Spleen (tissue), 11 donors: ENCODE measurements at regions not wholly inside any gene's neighbourhood (a gene's known extent, or its start where the extent isn't known, plus 50 kb on each side); places are given as distances from the start of the nearest gene placed in this dataset.

ENCODE experiments used
- DNase-seq: peaks from one replicate; pipeline ENCODE4 v3.0.0-alpha.2; 2020
- H3K27ac ChIP-seq, 8 donors: fragments of 200-600 bp; sonication (generic) in 7 of 8; 1 replicate in 4 of 8; 2 replicates in 4 of 8; pipeline versions ENCODE4 v1.5.0 to v1.8.0; 2016 to 2021; ENCODE audit warnings: inconsistent platforms in 4 of 8, mild to moderate bottlenecking in 4 of 8, moderate library complexity in 1 of 8
- H3K27me3 ChIP-seq, 7 donors: fragments of 200-600 bp; sonication (generic) in 6 of 7; replicated peaks in 1 of 7; 1 replicate in 4 of 7; 2 replicates in 3 of 7; pipeline versions ENCODE4 v1.5.0 to v1.8.0; 2016 to 2021; ENCODE audit warnings: inconsistent platforms in 3 of 7, mild to moderate bottlenecking in 1 of 7
- H3K36me3 ChIP-seq, 6 donors: fragments of 200-600 bp; sonication (generic) in 5 of 6; 1 replicate in 4 of 6; 2 replicates in 2 of 6; pipeline versions ENCODE4 v1.5.0 to v1.8.0; 2016 to 2021; ENCODE audit warnings: inconsistent platforms in 2 of 6
- H3K4me1 ChIP-seq, 6 donors: fragments of 200-600 bp; sonication (generic) in 5 of 6; 1 replicate in 3 of 6; 2 replicates in 3 of 6; pipeline versions ENCODE4 v1.5.0 to v1.8.0; 2016 to 2021; ENCODE audit warnings: inconsistent platforms in 3 of 6
- H3K4me3 ChIP-seq, 8 donors: fragments of 200-600 bp; sonication (generic) in 7 of 8; 1 replicate in 4 of 8; 2 replicates in 4 of 8; pipeline versions ENCODE4 v1.5.0 to v1.8.0; 2016 to 2021; ENCODE audit warnings: inconsistent platforms in 4 of 8, mild to moderate bottlenecking in 4 of 8, moderate library complexity in 2 of 8
- H3K9me3 ChIP-seq, 8 donors: fragments of 200-600 bp; sonication (generic) in 7 of 8; 1 replicate in 4 of 8; 2 replicates in 4 of 8; pipeline versions ENCODE4 v1.5.0 to v1.8.0; 2016 to 2021; ENCODE audit warnings: inconsistent platforms in 4 of 8
- CTCF ChIP-seq, 11 experiments: fragments of 200-600 bp in 7 of 11; fragments of 450-650 bp in 4 of 11; sonication (generic) in 4 of 11; IDR thresholded peaks in 8 of 11; conservative IDR thresholded peaks in 3 of 11; 1 replicate in 7 of 11; 2 replicates in 4 of 11; pipeline versions ENCODE4 v1.4.0 to v1.8.0; 2016 to 2021; ENCODE audit warnings: antibody characterized with exemption in 11 of 11, inconsistent platforms in 4 of 11, mild to moderate bottlenecking in 1 of 11
- POLR2A ChIP-seq, 3 donors: fragments of 450-650 bp; IDR thresholded peaks; one replicate each; pipeline ENCODE4 v1.5.1; 2017; ENCODE audit warnings: antibody characterized with exemption in 3 of 3, mild to moderate bottlenecking in 1 of 3
- POLR2AphosphoS5 ChIP-seq, 3 donors: sonication (generic); formaldehyde crosslinking; IDR thresholded peaks; one replicate each; pipeline ENCODE4 v1.5.1; 2017; ENCODE audit warnings: antibody characterized with exemption in 3 of 3
- WGBS, 5 donors: extraction: QIAGEN DNeasy Blood & Tissue Kit in 3 of 5; methylation state at CpG; one replicate each; pipeline versions ENCODE4 v1.1.5 to v1.1.7; 2013 to 2018; 5-methylcytosine and 5-hydroxymethylcytosine counted together
- intact Hi-C: fragments of 100-400 bp; cut with DNase I; formaldehyde crosslinking; loops from one replicate; pipeline ENCODE4 v1.15.0; 2023; ENCODE audit warnings: low total_unique reads
- donor health status: healthy with polysubstance abuse.
- donor health status: DM: no; HTN: no; CAD: no; lungs with moderate emphysema.
- donor health status: DM: no; HTN: no; CAD: no.
- donor health status: Bipolar disorder and iron deficiency.
- donor health status: healthy.
- donor health status: DM: no; HTN: no; CAD: no.
- donor health status: DM: yes; HTN: yes; CAD: no.

- H3K4me3 ChIP-seq, result no peak overlapping the region
- H3K4me1 ChIP-seq, result no peaks in the 10 kb centered on the region
- H3K27me3 ChIP-seq, result no peaks in the 10 kb centered on the region
- TF ChIP-seq CTCF (IDR thresholded peaks at IDR 0.05 in 8 of 11, conservative IDR thresholded peaks at IDR 0.05 in 3 of 11) (no peak), POLR2A (IDR thresholded peaks at IDR 0.05) (no peak), POLR2AphosphoS5 (IDR thresholded peaks at IDR 0.05) (no peak)
- intact Hi-C loops, result loop anchor here (10.0 kb wide), 1 partner anchor 155 kb away; the partner anchor contains the start of gene NEDD4L
- peaks cover 0 to 29% (median 23%) of the 10 kb centered on the region in 8 donors for H3K9me3 ChIP-seq
- H3K36me3 ChIP-seq, result no peaks in the 10 kb centered on the region
- DNase-seq, result no peak
- H3K27ac ChIP-seq, result no peak overlapping the region
- 70 to 86% (median 74%) methylated on average over 1 of the region's 1 CpG for WGBS, 5 donors
Measured at GRCh38 chr18:57889841-57890240, 86.7 kb upstream of the ATP8B1 start.

- H3K4me1 ChIP-seq, result no peaks in the 10 kb centered on the region
- WGBS, 5 donors, result 85 to 94% (median 89%) methylated on average over 9 of the region's 9 CpGs
- H3K4me3 ChIP-seq, result no peak overlapping the region
- TF ChIP-seq POLR2AphosphoS5 (IDR thresholded peaks at IDR 0.05) (no peak), CTCF (IDR thresholded peaks at IDR 0.05 in 8 of 11, conservative IDR thresholded peaks at IDR 0.05 in 3 of 11) (no peak), POLR2A (IDR thresholded peaks at IDR 0.05) (no peak)
- no peaks in the 10 kb centered on the region for H3K27me3 ChIP-seq
- H3K27ac ChIP-seq, result no peak overlapping the region
- no peak for DNase-seq
- intact Hi-C loops, result loop anchor here (10.0 kb wide), 1 partner anchor 157 kb away; the partner anchor contains the start of gene NEDD4L
- H3K36me3 ChIP-seq, result no peaks in the 10 kb centered on the region
- H3K9me3 ChIP-seq, result peaks cover 0 to 29% (median 23%) of the 10 kb centered on the region in 8 donors
Measured at GRCh38 chr18:57887543-57888383, 84.6 kb upstream of the ATP8B1 start.

- 67 to 86% (median 70%) methylated on average over 1 of the region's 1 CpG for WGBS, 5 donors
- TF ChIP-seq POLR2AphosphoS5 (IDR thresholded peaks at IDR 0.05) (no peak), POLR2A (IDR thresholded peaks at IDR 0.05) (no peak)
- intact Hi-C loops, result loop anchor here (10.0 kb wide), 1 partner anchor 159 kb away; the partner anchor contains the start of gene NEDD4L
- Histone ChIP-seq H3K27ac (no peak overlapping the region), H3K27me3 (no peaks in the 10 kb centered on the region), H3K4me1 (peaks cover 0 to 7% (median 3%) of the 10 kb centered on the region in 6 donors), H3K36me3 (no peaks in the 10 kb centered on the region), H3K4me3 (no peak overlapping the region), H3K9me3 (peaks cover 0 to 28% (median 23%) of the 10 kb centered on the region in 8 donors)
- DNase-seq, result no peak
Measured at GRCh38 chr18:57885931-57886330, 82.8 kb upstream of the ATP8B1 start.

- Histone ChIP-seq H3K4me1 (peaks cover 0 to 7% (median 3%) of the 10 kb centered on the region in 6 donors), H3K9me3 (peaks cover 0 to 16% (median 12%) of the 10 kb centered on the region in 8 donors), H3K4me3 (no peak overlapping the region), H3K27me3 (no peaks in the 10 kb centered on the region), H3K36me3 (no peaks in the 10 kb centered on the region), H3K27ac (no peak overlapping the region)
- intact Hi-C loops, result loop anchor here (5.0 to 10.0 kb wide), 2 partner anchors 162 to 240 kb away; partner anchors contain the start of gene NEDD4L
- 66 to 82% (median 67%) methylated on average over 3 of the region's 3 CpGs for WGBS, 5 donors
- DNase-seq, result no peak
- TF ChIP-seq POLR2A (IDR thresholded peaks at IDR 0.05) (no peak), POLR2AphosphoS5 (IDR thresholded peaks at IDR 0.05) (no peak), CTCF (IDR thresholded peaks at IDR 0.05 in 8 of 11, conservative IDR thresholded peaks at IDR 0.05 in 3 of 11) (no peak)
Measured at GRCh38 chr18:57882465-57882864, 79.3 kb upstream of the ATP8B1 start.
